Kidney (tissue), 13 donors: ENCODE measurements at regions not wholly inside any gene's neighbourhood (a gene's known extent, or its start where the extent isn't known, plus 50 kb on each side); places are given as distances from the start of the nearest gene placed in this dataset.

ENCODE experiments used
- DNase-seq, 5 donors: peaks; one replicate each; pipeline ENCODE4 v3.0.0-alpha.2; 2013 to 2020
- FAIRE-seq: peaks from 2 replicates; lab custom pipeline; 2012; peaks lifted over from hg19 to GRCh38; lab: Jason Lieb, UNC
- H3K27ac ChIP-seq, 2 donors: one replicate each; pipeline ENCODE4 v1.7.0; 2013; ENCODE audit warnings: low read depth in 2 of 2, low read length in 2 of 2, inconsistent platforms in 1 of 2
- H3K27me3 ChIP-seq: one replicate; pipeline ENCODE4 v1.7.1; 2013; ENCODE audit warnings: low read length, inconsistent platforms; ENCODE audit not compliant: control insufficient read depth, insufficient read depth
- H3K36me3 ChIP-seq, 3 donors: one replicate each; pipeline versions ENCODE4 v1.7.0 to v1.7.1; 2013; ENCODE audit warnings: low read length in 3 of 3, control low read depth in 1 of 3, inconsistent platforms in 1 of 3; ENCODE audit not compliant: insufficient read depth in 3 of 3, control insufficient read depth in 2 of 3
- H3K4me1 ChIP-seq, 3 donors: one replicate each; pipeline versions ENCODE4 v1.7.0 to v1.7.1; 2013; ENCODE audit warnings: low read length in 3 of 3, inconsistent platforms in 1 of 3, low read depth in 1 of 3; ENCODE audit not compliant: control insufficient read depth in 2 of 3, insufficient read depth in 2 of 3
- H3K4me3 ChIP-seq, 3 donors: one replicate each; pipeline versions ENCODE4 v1.7.0 to v1.8.1; 2013; ENCODE audit warnings: low read length in 3 of 3, control low read depth in 1 of 3, inconsistent platforms in 1 of 3
- H3K9ac ChIP-seq, 3 donors: one replicate each; pipeline versions ENCODE4 v1.7.0 to v1.7.1; 2013; ENCODE audit warnings: low read length in 3 of 3, control low read depth in 1 of 3, inconsistent platforms in 1 of 3
- H3K9me3 ChIP-seq, 3 donors: one replicate each; pipeline versions ENCODE4 v1.7.0 to v1.7.1; 2013; ENCODE audit warnings: low read length in 3 of 3, control low read depth in 1 of 3, inconsistent platforms in 1 of 3; ENCODE audit not compliant: control insufficient read depth in 2 of 3, insufficient read depth in 1 of 3
- CTCF ChIP-seq: IDR thresholded peaks from 3 replicates; pipeline ENCODE4 v1.5.1; 2012; ENCODE audit warnings: mild to moderate bottlenecking, moderate library complexity, borderline replicate concordance; ENCODE audit not compliant: insufficient read depth; ENCODE audit errors: extremely low read depth
- intact Hi-C: fragments of 100-400 bp; cut with DNase I; formaldehyde crosslinking; loops from one replicate; pipeline ENCODE4 v1.11.1; 2022
- donor health status: control.
- donor health status: control.
- donor health status: control.
- donor health status: control.
- donor health status: control.
- donor health status: DM: yes; HTN: yes; CAD: no.
- donor health status: Normal renal cell carcinoma (clear cell type).

GRCh38 chr12:92478692-92479091 lies 224.1 kb upstream of the PLEKHG7 start:
- FAIRE-seq (no peak), DNase-seq (no peak)
- Histone ChIP-seq H3K27me3 (no peaks in the 10 kb centered on the region), H3K4me3 (no peak overlapping the region), H3K9ac (no peak overlapping the region), H3K9me3 (no peaks in the 10 kb centered on the region), H3K4me1 (no peaks in the 10 kb centered on the region), H3K36me3 (no peaks in the 10 kb centered on the region), H3K27ac (no peak overlapping the region)
- TF ChIP-seq CTCF, result no peak
- intact Hi-C loops, result no loop called here

- Histone ChIP-seq H3K27me3 (no peaks in the 10 kb centered on the region), H3K36me3 (no peaks in the 10 kb centered on the region), H3K9me3 (no peaks in the 10 kb centered on the region), H3K27ac (no peak overlapping the region), H3K4me3 (no peak overlapping the region), H3K9ac (no peak overlapping the region), H3K4me1 (no peaks in the 10 kb centered on the region)
- TF ChIP-seq CTCF, result no peak
- no peak for FAIRE-seq
- no peak for DNase-seq
- intact Hi-C loops, result no loop called here
These were observed 225.9 kb upstream of the PLEKHG7 start for GRCh38 chr12:92476844-92477243.

GRCh38 chr12:92473564-92473963 lies 229.2 kb upstream of the PLEKHG7 start:
- Histone ChIP-seq H3K27ac (no peak overlapping the region), H3K9me3 (no peaks in the 10 kb centered on the region), H3K4me3 (no peak overlapping the region), H3K36me3 (no peaks in the 10 kb centered on the region), H3K9ac (no peak overlapping the region), H3K27me3 (no peaks in the 10 kb centered on the region), H3K4me1 (no peaks in the 10 kb centered on the region)
- no peak for TF ChIP-seq CTCF
- intact Hi-C loops, result no loop called here
- DNase-seq (no peak), FAIRE-seq (no peak)

GRCh38 chr12:92472201-92472600 lies 230.6 kb upstream of the PLEKHG7 start:
- intact Hi-C loops, result no loop called here
- DNase-seq (no peak), FAIRE-seq (no peak)
- no peak overlapping the region for H3K4me3 ChIP-seq
- no peak overlapping the region for H3K27ac ChIP-seq
- H3K4me1 ChIP-seq, result no peaks in the 10 kb centered on the region
- H3K9me3 ChIP-seq, result no peaks in the 10 kb centered on the region
- no peaks in the 10 kb centered on the region for H3K36me3 ChIP-seq
- H3K9ac ChIP-seq, result no peak overlapping the region
- no peaks in the 10 kb centered on the region for H3K27me3 ChIP-seq
- TF ChIP-seq CTCF, result no peak
